HG02870 (cell line): ENCODE measurements at regions not wholly inside any gene's neighbourhood (a gene's known extent, or its start where the extent isn't known, plus 50 kb on each side); places are given as distances from the start of the nearest gene placed in this dataset.

Experiments
- ATAC-seq: cut with Tn5 transposase; IDR thresholded peaks from one replicate; pipeline ENCODE4 v1.9.1; 2021; ENCODE audit warnings: mild to moderate bottlenecking, moderate library complexity; ENCODE audit not compliant: unreplicated experiment

DNA sequence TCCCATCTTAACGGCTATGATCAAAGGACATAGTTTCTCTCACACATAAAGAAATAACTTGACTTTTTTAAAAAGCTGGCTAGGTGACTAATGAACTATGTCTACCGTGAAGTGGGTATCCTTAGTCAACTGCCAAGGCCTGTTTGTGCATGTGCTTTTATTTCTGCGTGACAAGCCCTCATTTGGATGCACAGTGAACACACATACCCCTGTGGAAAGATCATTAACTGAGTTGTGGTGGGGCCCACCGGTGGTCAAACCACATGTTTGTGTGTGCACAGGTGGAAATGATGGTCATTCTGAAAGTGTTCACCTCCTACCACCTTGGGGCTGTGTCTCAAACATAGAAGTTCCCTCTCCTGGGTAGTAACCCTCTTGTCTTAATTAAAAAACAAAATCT, 256.1 kb upstream of the SALL1 start:
- no peak for ATAC-seq

GRCh38 chr16:51405361-51405760, 254.3 kb upstream of the SALL1 start:
- ATAC-seq = no peak

- ATAC-seq = no peak
Observed at GRCh38 chr16:51404386-51404785, 253.3 kb upstream of the SALL1 start.

- no peak for ATAC-seq
Observed at GRCh38 chr16:51402785-51403184, 251.7 kb upstream of the SALL1 start.

- no peak for ATAC-seq
Observed at GRCh38 chr16:51402298-51402697, 251.2 kb upstream of the SALL1 start.

GRCh38 chr16:51401673-51402072, 250.6 kb upstream of the SALL1 start:
- ATAC-seq = no peak

DNA sequence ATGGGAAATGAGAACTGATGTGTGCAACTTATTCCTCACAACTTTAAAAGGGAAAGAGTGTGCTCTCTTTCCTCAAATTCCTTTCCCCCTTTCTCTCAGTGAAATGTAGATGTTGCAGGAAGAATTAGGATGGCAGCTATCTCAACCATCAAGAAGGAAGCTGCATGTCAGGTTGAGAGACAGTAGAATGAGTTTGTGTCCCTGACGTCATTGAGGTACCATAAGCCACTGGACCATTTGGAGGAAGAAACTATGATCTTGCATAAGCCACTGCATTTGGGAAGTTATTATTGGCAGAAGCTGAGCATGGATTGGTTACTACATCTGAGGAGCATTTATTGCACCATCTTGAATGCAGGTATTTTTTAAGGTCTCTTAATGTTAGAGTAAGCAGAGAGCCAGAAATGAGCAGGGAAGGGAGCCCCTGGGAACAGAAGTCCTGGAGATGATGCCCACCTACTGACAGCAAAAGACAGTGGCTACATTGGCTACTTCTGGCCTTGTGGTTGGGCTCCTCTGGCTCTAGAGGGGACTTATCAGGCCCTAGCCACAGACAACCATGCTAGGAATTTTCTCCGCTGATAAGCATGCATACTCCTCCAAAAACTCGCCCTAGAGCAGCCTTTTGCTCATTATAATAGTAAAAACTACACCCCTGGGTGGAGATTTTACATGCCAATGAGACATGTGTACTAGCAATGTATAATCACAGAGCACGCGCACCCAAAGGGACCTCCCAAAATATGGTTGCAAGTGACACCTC, 249.0 kb upstream of the SALL1 start:
- ATAC-seq = no peak

DNA sequence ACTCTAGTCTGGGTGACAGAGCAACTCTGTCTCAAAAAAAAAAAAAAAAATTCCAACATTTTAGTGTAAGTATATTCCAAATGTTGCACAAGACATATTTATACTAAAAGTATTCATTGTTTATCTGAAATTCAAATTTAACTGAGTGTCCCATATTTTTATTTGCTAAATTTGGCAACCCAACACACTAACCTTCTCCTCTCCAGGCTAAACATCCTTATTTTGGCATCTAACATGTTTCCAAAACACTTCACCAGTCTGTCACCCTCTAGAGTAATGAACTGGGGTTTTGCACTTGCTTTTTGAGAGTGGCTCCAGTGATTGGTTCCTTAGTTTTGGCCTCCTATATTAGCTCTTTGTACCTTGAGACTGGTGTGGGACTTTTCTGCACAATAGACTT, 243.4 kb upstream of the SALL1 start:
- ATAC-seq = no peak

- no peak for ATAC-seq
Observed at GRCh38 chr16:51393381-51394005, 242.4 kb upstream of the SALL1 start.

GRCh38 chr16:51392521-51393187, 241.6 kb upstream of the SALL1 start:
- ATAC-seq = no peak

GRCh38 chr16:51391798-51392511, 240.9 kb upstream of the SALL1 start:
- ATAC-seq = no peak

GRCh38 chr16:51390877-51391276, 239.8 kb upstream of the SALL1 start:
- ATAC-seq = no peak

GRCh38 chr16:51389881-51390280, 238.8 kb upstream of the SALL1 start:
- no peak for ATAC-seq

GRCh38 chr16:51388516-51388951, 237.5 kb upstream of the SALL1 start:
- ATAC-seq = no peak

GRCh38 chr16:51383909-51384308, 232.8 kb upstream of the SALL1 start:
- ATAC-seq = no peak

GRCh38 chr16:51382940-51383339, 231.9 kb upstream of the SALL1 start:
- no peak for ATAC-seq

DNA sequence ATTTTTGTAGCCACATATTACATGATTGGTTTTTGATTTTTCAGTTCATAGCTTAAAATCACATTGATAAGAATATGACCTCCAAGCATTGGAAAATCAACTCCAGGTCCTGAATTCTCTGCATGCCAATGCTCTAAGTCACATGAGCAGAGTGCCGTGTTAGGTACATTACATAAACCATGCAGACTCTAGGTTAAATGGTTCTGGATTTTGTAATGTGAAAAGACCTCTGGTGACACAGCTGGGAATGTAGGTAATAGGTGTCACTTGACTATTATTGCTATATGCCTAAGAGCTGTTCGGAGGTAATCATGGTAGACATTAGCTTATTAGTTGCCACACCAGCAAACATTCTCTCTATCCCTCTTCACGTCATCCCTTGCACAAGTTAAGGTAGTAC, 231.1 kb upstream of the SALL1 start:
- no peak for ATAC-seq

DNA sequence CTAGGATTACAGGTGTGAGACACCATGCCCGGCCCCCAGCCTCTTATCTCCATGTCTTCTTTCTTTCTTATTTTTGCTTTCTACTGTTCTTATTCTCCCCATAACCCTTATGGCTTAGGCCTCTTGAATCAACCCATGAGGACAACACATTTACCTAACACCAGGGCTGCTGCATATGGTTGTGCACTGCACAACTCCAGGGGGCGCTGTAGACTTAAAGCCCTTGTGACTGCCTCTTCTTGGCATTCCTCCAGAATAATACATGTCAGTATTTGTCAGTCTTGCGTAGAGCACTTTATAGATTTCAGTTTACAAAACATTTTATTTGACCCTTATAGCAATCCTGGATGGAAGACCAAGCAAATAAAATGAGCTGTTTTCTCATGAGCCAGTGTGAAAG, 225.0 kb upstream of the SALL1 start:
- ATAC-seq = no peak

- no peak for ATAC-seq
Observed at GRCh38 chr16:51374790-51375189, 223.7 kb upstream of the SALL1 start.

DNA sequence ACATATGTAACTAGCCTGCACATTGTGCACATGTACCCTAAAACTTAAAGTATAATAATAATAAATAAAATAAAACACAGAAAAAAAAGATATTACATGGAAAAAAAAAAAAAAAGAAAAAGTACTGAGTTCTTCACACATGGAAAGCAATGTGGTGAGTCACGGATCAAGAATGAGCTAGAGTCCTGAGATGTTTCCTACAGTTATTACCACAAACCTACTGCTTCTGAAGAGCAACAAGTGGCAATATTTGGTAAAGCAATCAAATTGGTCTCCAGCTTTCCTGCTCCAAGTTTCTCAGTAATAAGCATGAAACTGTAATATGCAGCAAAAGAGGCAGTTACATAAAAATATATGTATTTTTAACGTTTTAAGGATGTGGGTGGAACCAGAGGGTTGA, 223.3 kb upstream of the SALL1 start:
- no peak for ATAC-seq

GRCh38 chr16:51365715-51366114, 214.6 kb upstream of the SALL1 start:
- ATAC-seq = no peak
